ENCODE measurements at regions not wholly inside any gene's neighbourhood (a gene's known extent, or its start where the extent isn't known, plus 50 kb on each side); places are given as distances from the start of the nearest gene placed in this dataset.
"Not testable (repeated sequence)": the region's sequence is repeated elsewhere in the genome, so short reads cannot be mapped to it uniquely, and the experiment has no call there.

GRCh38 chr2:59297816-59298215, 1056.7 kb upstream of the FANCL start:
- no peak for FAIRE-seq

- FAIRE-seq: no peak
Observed at GRCh38 chr2:59296279-59296678, 1055.2 kb upstream of the FANCL start.

- no peak for FAIRE-seq
Observed at GRCh38 chr2:59295524-59296162, 1054.5 kb upstream of the FANCL start.

- FAIRE-seq: no peak
Observed at GRCh38 chr2:59288771-59289170, 1047.6 kb upstream of the FANCL start.

- FAIRE-seq: no peak
Observed at GRCh38 chr2:59282374-59283057, 1041.4 kb upstream of the FANCL start.

GRCh38 chr2:59277671-59278070, 1036.5 kb upstream of the FANCL start:
- no peak for FAIRE-seq

- no peak for FAIRE-seq
Observed at GRCh38 chr2:59276917-59277316, 1035.8 kb upstream of the FANCL start.

GRCh38 chr2:59276033-59276432, 1034.9 kb upstream of the FANCL start:
- no peak for FAIRE-seq

GRCh38 chr2:59266453-59266852, 1025.3 kb upstream of the FANCL start:
- FAIRE-seq: no peak

GRCh38 chr2:59259913-59260312, 1018.8 kb upstream of the FANCL start:
- no peak for FAIRE-seq

- no peak for FAIRE-seq
Observed at GRCh38 chr2:59256290-59256689, 1015.2 kb upstream of the FANCL start.

GRCh38 chr2:59254279-59254678, 1013.2 kb upstream of the FANCL start:
- FAIRE-seq: no peak

GRCh38 chr2:59250307-59250677, 1009.2 kb upstream of the FANCL start:
- no peak for FAIRE-seq

GRCh38 chr2:59249441-59250306, 1008.5 kb upstream of the FANCL start:
- no peak for FAIRE-seq

GRCh38 chr2:59239146-59239545, 998.0 kb upstream of the FANCL start:
- no peak for FAIRE-seq

GRCh38 chr2:59237311-59237710, 996.2 kb upstream of the FANCL start:
- no peak for FAIRE-seq

GRCh38 chr2:59236723-59237122, 995.6 kb upstream of the FANCL start:
- no peak for FAIRE-seq

GRCh38 chr2:59233920-59234319, 992.8 kb upstream of the FANCL start:
- FAIRE-seq: no peak

GRCh38 chr2:59233448-59233847, 992.3 kb upstream of the FANCL start:
- no peak for FAIRE-seq

- no peak for FAIRE-seq
Observed at GRCh38 chr2:59232394-59233165, 991.5 kb upstream of the FANCL start.

GRCh38 chr2:59226362-59226761, 985.2 kb upstream of the FANCL start:
- not testable (repeated sequence) for FAIRE-seq

GRCh38 chr2:59223742-59224141, 982.6 kb upstream of the FANCL start:
- no peak for FAIRE-seq

GRCh38 chr2:59217360-59217759, 976.2 kb upstream of the FANCL start:
- no peak for FAIRE-seq

Data from TTC549 (cell line).